IMR-90 (cell line): ENCODE measurements at regions not wholly inside any gene's neighbourhood (a gene's known extent, or its start where the extent isn't known, plus 50 kb on each side); places are given as distances from the start of the nearest gene placed in this dataset.

Source experiments
- ATAC-seq: fragments of 200-7000 bp; cut with Tn5 transposase; 2 replicates; pipeline ENCODE4 v1.9.1; 2020; ENCODE audit warnings: low read depth, mild to moderate bottlenecking, moderate library complexity
- BruUV-seq: library from RNA; stranded (reverse); fragments of 400-500 nt; replicated peaks from 2 replicates; lab custom pipeline; 2021; lab: Mats Ljungman, UMichigan
- CTCF ChIA-PET: fragments of 300-600 bp; formaldehyde crosslinking; extraction: SDS; loops from one replicate; lab custom pipeline; 2021; ENCODE audit warnings: antibody characterized with exemption; lab: Yijun Ruan, JAX
- POLR2A ChIA-PET: fragments of 300-600 bp; sonication (Branson Sonifier 250); formaldehyde crosslinking; loops from one replicate; lab custom pipeline; 2022; ENCODE audit warnings: antibody characterized with exemption; ENCODE audit not compliant: unreplicated experiment; lab: Charles Lee
- DNase-seq: peaks from one replicate; pipeline ENCODE4 v3.0.0; 2013
- H2AFZ ChIP-seq: replicated peaks from 2 replicates; pipeline ENCODE3; 2013; ENCODE audit warnings: low read length, mild to moderate bottlenecking; ENCODE audit not compliant: poor library complexity
- H2AK5ac ChIP-seq: 2 replicates; pipeline ENCODE4 v1.6.1; 2013; ENCODE audit warnings: low read depth, low read length, inconsistent platforms
- H2AK9ac ChIP-seq: replicated peaks from 2 replicates; pipeline ENCODE3; 2013; ENCODE audit warnings: mild to moderate bottlenecking, low read depth, low read length, moderate library complexity; ENCODE audit not compliant: poor library complexity
- H2BK120ac ChIP-seq: 2 replicates; pipeline ENCODE4 v1.6.1; 2013; ENCODE audit warnings: low read depth, low read length, inconsistent platforms
- H2BK15ac ChIP-seq: 3 replicates; pipeline ENCODE4 v1.6.1; 2013; ENCODE audit warnings: low read depth, low read length, inconsistent platforms
- H2BK20ac ChIP-seq: 2 replicates; pipeline ENCODE4 v1.6.1; 2013; ENCODE audit warnings: low read depth, mild to moderate bottlenecking, inconsistent platforms, low read length, moderate library complexity
- H2BK5ac ChIP-seq: 2 replicates; pipeline ENCODE4 v1.6.1; 2013; ENCODE audit warnings: mild to moderate bottlenecking, low read depth, low read length, inconsistent platforms; ENCODE audit not compliant: poor library complexity, severe bottlenecking
- H3K14ac ChIP-seq: replicated peaks from 2 replicates; pipeline ENCODE4 v1.6.1; 2013; ENCODE audit warnings: low read depth, low read length, inconsistent platforms
- H3K18ac ChIP-seq: 2 replicates; pipeline ENCODE4 v1.6.1; 2013; ENCODE audit warnings: low read depth, low read length, control low read depth
- H3K23ac ChIP-seq: 2 replicates; pipeline ENCODE4 v1.6.1; 2013; ENCODE audit warnings: low read depth, low read length, inconsistent platforms
- H3K27ac ChIP-seq: 2 replicates; pipeline ENCODE4 v1.5.1; 2013; ENCODE audit warnings: mild to moderate bottlenecking, control low read depth, low read length; ENCODE audit not compliant: insufficient read depth
- H3K27me3 ChIP-seq: 2 replicates; pipeline ENCODE4 v1.6.1; 2013; ENCODE audit warnings: low read length; ENCODE audit not compliant: control insufficient read depth, insufficient read depth
- H3K36me3 ChIP-seq: 2 replicates; pipeline ENCODE4 v1.6.1; 2013; ENCODE audit warnings: low read length, mixed read lengths; ENCODE audit not compliant: control insufficient read depth, insufficient read depth
- H3K4ac ChIP-seq: 2 replicates; pipeline ENCODE4 v1.6.1; 2013; ENCODE audit warnings: low read depth, low read length, inconsistent platforms
- H3K4me1 ChIP-seq: 2 replicates; pipeline ENCODE4 v1.6.1; 2013; ENCODE audit warnings: low read length, mixed read lengths; ENCODE audit not compliant: control insufficient read depth, insufficient read depth
- H3K4me2 ChIP-seq: 2 replicates; pipeline ENCODE4 v1.6.1; 2013; ENCODE audit warnings: low read depth, mild to moderate bottlenecking, control low read depth, low read length, moderate library complexity
- H3K4me3 ChIP-seq: 2 replicates; pipeline ENCODE4 v1.5.1; 2013; ENCODE audit warnings: low read depth, mild to moderate bottlenecking, control low read depth, low read length, moderate library complexity; ENCODE audit not compliant: insufficient read depth
- H3K56ac ChIP-seq: 2 replicates; pipeline ENCODE4 v1.6.1; 2013; ENCODE audit warnings: low read length, inconsistent platforms; ENCODE audit not compliant: insufficient read depth; ENCODE audit errors: extremely low read depth
- H3K79me1 ChIP-seq, 2 experiments: 2 replicates each; pipeline ENCODE4 v1.6.1; 2013; ENCODE audit warnings: low read length in 2 of 2, inconsistent platforms in 1 of 2, low read depth in 1 of 2
- H3K9ac ChIP-seq: 2 replicates; pipeline ENCODE4 v1.6.1; 2013; ENCODE audit warnings: low read depth, low read length, control low read depth
- H3K9me1 ChIP-seq: 2 replicates; pipeline ENCODE4 v1.6.1; 2013; ENCODE audit warnings: low read length, inconsistent platforms; ENCODE audit not compliant: insufficient read depth
- H3K9me3 ChIP-seq: 2 replicates; pipeline ENCODE4 v1.6.1; 2013; ENCODE audit warnings: low read length; ENCODE audit not compliant: control insufficient read depth, insufficient read depth
- H4K20me1 ChIP-seq: 2 replicates; pipeline ENCODE4 v1.6.1; 2013; ENCODE audit warnings: low read length, inconsistent platforms; ENCODE audit not compliant: insufficient read depth
- H4K5ac ChIP-seq: 2 replicates; pipeline ENCODE4 v1.6.1; 2013; ENCODE audit warnings: mild to moderate bottlenecking, low read depth, low read length, control low read depth
- H4K8ac ChIP-seq, 2 experiments: 2 replicates each; pipeline ENCODE4 v1.6.1; 2013; ENCODE audit warnings: low read depth in 2 of 2, low read length in 2 of 2, control low read depth in 1 of 2, inconsistent platforms in 1 of 2
- H4K91ac ChIP-seq: 2 replicates; pipeline ENCODE4 v1.6.1; 2013; ENCODE audit warnings: low read depth, low read length, inconsistent platforms; ENCODE audit not compliant: insufficient read depth
- BHLHE40 ChIP-seq: fragments of 150-350 bp; IDR thresholded peaks from 2 replicates; pipeline ENCODE4 v1.6.1; 2016; ENCODE audit warnings: mild to moderate bottlenecking, low read depth, low read length
- CEBPB ChIP-seq: IDR thresholded peaks from 2 replicates; pipeline ENCODE4 v1.6.1; 2012; ENCODE audit warnings: low read depth, low read length, improper control_type of control experiment
- CHD1 ChIP-seq: IDR thresholded peaks from 2 replicates; pipeline ENCODE4 v1.6.1; 2012; ENCODE audit warnings: low read depth, low read length, improper control_type of control experiment
- CTCF ChIP-seq: conservative IDR thresholded peaks from 2 replicates; pipeline ENCODE4 v1.5.1; 2012; ENCODE audit warnings: mild to moderate bottlenecking, low read depth, low read length, improper control_type of control experiment
- ELK1 ChIP-seq: fragments of 150-350 bp; IDR thresholded peaks from 2 replicates; pipeline ENCODE4 v1.6.1; 2016; ENCODE audit warnings: low read depth, mild to moderate bottlenecking, low read length, moderate library complexity, borderline replicate concordance
- FOS ChIP-seq: fragments of 150-350 bp; IDR thresholded peaks from 2 replicates; pipeline ENCODE4 v1.6.1; 2016; ENCODE audit warnings: low read depth, low read length
- MAFK ChIP-seq: IDR thresholded peaks from 2 replicates; pipeline ENCODE4 v1.6.1; 2012; ENCODE audit warnings: low read depth, low read length, improper control_type of control experiment
- MAZ ChIP-seq: IDR thresholded peaks from 2 replicates; pipeline ENCODE4 v1.6.1; 2012; ENCODE audit warnings: low read depth, mild to moderate bottlenecking, low read length, improper control_type of control experiment, moderate library complexity, borderline replicate concordance
- MXI1 ChIP-seq: IDR thresholded peaks from 2 replicates; pipeline ENCODE4 v1.6.1; 2012; ENCODE audit warnings: low read depth, mild to moderate bottlenecking, low read length, moderate library complexity, borderline replicate concordance
- NFE2L2 ChIP-seq: fragments of 150-350 bp; IDR thresholded peaks from 2 replicates; pipeline ENCODE4 v1.6.1; 2016; ENCODE audit warnings: low read depth, mild to moderate bottlenecking, low read length
- POLR2A ChIP-seq: IDR thresholded peaks from 2 replicates; pipeline ENCODE4 v1.6.1; 2012; ENCODE audit warnings: mild to moderate bottlenecking, low read depth, low read length
- RAD21 ChIP-seq: IDR thresholded peaks from 2 replicates; pipeline ENCODE4 v1.6.1; 2012; ENCODE audit warnings: low read length, improper control_type of control experiment
- RFX5 ChIP-seq: IDR thresholded peaks from 2 replicates; pipeline ENCODE4 v1.8.0; 2012; ENCODE audit warnings: low read depth, mild to moderate bottlenecking, low read length, moderate library complexity
- SMC3 ChIP-seq: fragments of 150-350 bp; IDR thresholded peaks from 2 replicates; pipeline ENCODE4 v1.6.1; 2016; ENCODE audit warnings: low read depth, mild to moderate bottlenecking, antibody characterized with exemption, low read length, moderate library complexity
- USF2 ChIP-seq: fragments of 150-350 bp; IDR thresholded peaks from 2 replicates; pipeline ENCODE4 v1.6.1; 2017; ENCODE audit warnings: mild to moderate bottlenecking, antibody characterized with exemption, low read length, low read depth
- WGBS, 2 experiments: methylation state at CpG; one replicate each; pipeline versions ENCODE4 v1.1.5 to v1.1.7; 2013; ENCODE audit warnings: missing lambda C conversion rate in 2 of 2; ENCODE audit not compliant: insufficient read length in 1 of 2; ENCODE audit errors: extremely low coverage in 2 of 2; 5-methylcytosine and 5-hydroxymethylcytosine counted together
- dilution Hi-C: fragments of 300-500 bp; cut with HindIII; formaldehyde crosslinking; loops from one replicate; pipeline ENCODE4 v1.14.3; 2018; ENCODE audit warnings: low sequenced_read_pairs; ENCODE audit not compliant: unreplicated experiment
- in situ Hi-C: fragments of 300-500 bp; cut with MboI; formaldehyde crosslinking; loops from 3 replicates; pipeline ENCODE4 v1.14.3; 2019; ENCODE audit warnings: low sequenced_read_pairs, inconsistent platforms, mixed read lengths
- intact Hi-C: fragments of 100-400 bp; cut with micrococcal nuclease; formaldehyde crosslinking; loops from 2 replicates; pipeline ENCODE4 v1.10.0; 2022

- POLR2A ChIA-PET: no interaction called here
- intact Hi-C loops: no loop called here
- H3K18ac ChIP-seq: no peak overlapping the region
These were observed 57.6 kb downstream of the CD24 start for GRCh38 chr6:106916891-106917290.

More at GRCh38 chr6:106916891-106917290, 57.6 kb downstream of the CD24 start:
- no peak overlapping the region for H2AK5ac ChIP-seq
- no peak overlapping the region for H2BK15ac ChIP-seq
- H3K27me3 ChIP-seq: peaks cover 1% of the 10 kb centered on the region; the same call in 1 of the 2 replicates
- H2BK20ac ChIP-seq: no peak overlapping the region
- H3K4me1 ChIP-seq: no peaks in the 10 kb centered on the region
- no CpG with 5 or more reads among the region's 2 CpGs for WGBS, 2 experiments
- H3K14ac ChIP-seq: no peak overlapping the region
- no peak overlapping the region for H4K91ac ChIP-seq
- no peaks in the 10 kb centered on the region for H4K20me1 ChIP-seq
- no peaks in the 10 kb centered on the region for H3K9me3 ChIP-seq
- no peak overlapping the region for H3K4me3 ChIP-seq
- dilution Hi-C loops: no loop called here
- H3K27ac ChIP-seq: no peak overlapping the region
- H3K4me2 ChIP-seq: no peak overlapping the region
- no peaks in the 10 kb centered on the region for H3K36me3 ChIP-seq
- no peaks in the 10 kb centered on the region for H3K79me1 ChIP-seq
- TF ChIP-seq CEBPB: no peak
- no peak for TF ChIP-seq USF2
- no peak for TF ChIP-seq BHLHE40
- no peak for TF ChIP-seq RFX5
- no peak for TF ChIP-seq SMC3
- TF ChIP-seq CHD1: no peak
- no peak for TF ChIP-seq MAFK
- TF ChIP-seq FOS: no peak
- TF ChIP-seq MAZ: no peak
- TF ChIP-seq NFE2L2: no peak
- no peak for TF ChIP-seq CTCF
- TF ChIP-seq RAD21: no peak
- no peak for TF ChIP-seq POLR2A
- no peak for TF ChIP-seq ELK1
- no peak for TF ChIP-seq MXI1
- no peaks in the 10 kb centered on the region for H3K9me1 ChIP-seq
- no peak overlapping the region for H3K4ac ChIP-seq
- H4K5ac ChIP-seq: no peak overlapping the region
- H2BK5ac ChIP-seq: no peak overlapping the region
- no peak overlapping the region for H4K8ac ChIP-seq
- DNase-seq (no peak), ATAC-seq (no peak)
- H3K23ac ChIP-seq: no peak overlapping the region
- no peak overlapping the region for H3K56ac ChIP-seq
- no peak overlapping the region for H2AK9ac ChIP-seq
- in situ Hi-C loops: no loop called here
- H2BK120ac ChIP-seq: no peak overlapping the region
- CTCF ChIA-PET: no interaction called here
- H3K9ac ChIP-seq: no peak overlapping the region
- no TSS peak for BruUV-seq
- H2AFZ ChIP-seq: no peak overlapping the region
